Psoas muscle (tissue), 7 donors: ENCODE measurements at regions not wholly inside any gene's neighbourhood (a gene's known extent, or its start where the extent isn't known, plus 50 kb on each side); places are given as distances from the start of the nearest gene placed in this dataset.

Source experiments
- ATAC-seq, 4 donors: fragments of 200-7000 bp; cut with Tn5 transposase; one replicate each; pipeline ENCODE4 v1.9.1; 2020; ENCODE audit warnings: moderate library complexity in 3 of 4, mild to moderate bottlenecking in 2 of 4
- DNase-seq, 2 donors: peaks; one replicate each; pipeline ENCODE4 v3.0.0-alpha.2; 2020
- H3K27ac ChIP-seq: fragments of 200-600 bp; one replicate; pipeline ENCODE4 v1.8.0; 2022
- H3K27me3 ChIP-seq, 3 donors: fragments of 200-600 bp in 1 of 3; one replicate each; pipeline versions ENCODE4 v1.6.1 to v1.8.0; 2013 to 2022; ENCODE audit warnings: low read length in 2 of 3, mild to moderate bottlenecking in 2 of 3, moderate library complexity in 1 of 3; ENCODE audit not compliant: insufficient read depth in 3 of 3
- H3K36me3 ChIP-seq, 2 donors: fragments of 200-600 bp in 1 of 2; one replicate each; pipeline versions ENCODE4 v1.6.1 to v1.8.0; 2013 to 2022; ENCODE audit warnings: low read depth in 1 of 2, mild to moderate bottlenecking in 1 of 2, moderate library complexity in 1 of 2; ENCODE audit not compliant: insufficient read depth in 1 of 2
- H3K4me1 ChIP-seq: fragments of 200-600 bp; one replicate; pipeline ENCODE4 v1.8.0; 2022
- H3K4me3 ChIP-seq: fragments of 200-600 bp; one replicate; pipeline ENCODE4 v1.8.0; 2022; ENCODE audit warnings: mild to moderate bottlenecking
- H3K9me3 ChIP-seq: fragments of 200-600 bp; one replicate; pipeline ENCODE4 v1.8.0; 2022
- WGBS, 3 donors: extraction: QIAGEN DNeasy Blood & Tissue Kit; methylation state at CpG; one replicate each; pipeline versions ENCODE4 v1.1.6 to v1.1.7; 2013; 5-methylcytosine and 5-hydroxymethylcytosine counted together
- intact Hi-C, 2 donors: fragments of 100-400 bp; cut with DNase I; formaldehyde crosslinking; loops; one replicate each; pipeline versions ENCODE4 v1.11.0 to v1.14.2; 2022
- TF ChIP-seq, protein P1 (sequence below): fragments of 200-600 bp; IDR thresholded peaks from one replicate; pipeline ENCODE4 v1.8.0; 2022; ENCODE audit warnings: antibody characterized with exemption
- donor health status: healthy with polysubstance abuse.
- donor health status: DM: no; HTN: no; CAD: no; lungs with moderate emphysema.
- donor health status: Bipolar disorder and iron deficiency.
- donor health status: healthy.
- donor health status: DM: yes; HTN: yes; CAD: no.
- donor health status: DM: no; HTN: no; CAD: no.
- donor health status: DM: yes; HTN: yes; CAD: no.

DNA sequence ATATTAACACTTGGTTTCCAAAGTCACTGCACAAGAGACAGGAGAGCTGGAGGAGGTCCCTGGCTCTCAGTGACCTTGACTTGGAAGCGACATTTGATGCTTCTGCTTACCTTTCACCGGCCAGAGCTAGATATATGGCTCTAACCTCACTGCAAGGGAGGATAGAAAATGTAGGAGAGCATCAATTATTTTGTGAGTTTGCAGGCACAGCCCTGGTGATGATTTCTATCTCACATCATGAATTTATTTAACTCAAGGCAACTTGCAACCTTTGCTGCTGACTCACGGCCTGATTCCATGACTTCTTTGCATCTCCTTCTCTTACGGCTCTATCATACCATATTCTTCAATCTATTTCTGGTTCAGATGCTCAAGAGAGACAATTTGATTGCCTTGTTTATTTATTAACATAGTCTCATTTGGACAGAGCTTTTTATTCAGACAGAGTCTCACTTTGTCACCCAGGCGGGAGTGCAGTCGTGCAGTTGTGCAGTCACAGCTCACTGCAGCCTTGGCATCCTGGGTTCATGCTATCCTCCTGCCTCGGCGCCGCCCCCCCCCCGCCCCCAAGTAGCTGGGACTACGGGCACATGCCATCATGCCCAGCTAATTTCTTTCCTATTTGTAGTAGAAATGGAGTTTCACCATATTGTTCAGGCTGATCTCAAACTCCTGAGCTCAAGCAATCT, 196.0 kb downstream of the REEP3 start:
- TF ChIP-seq, protein P1, sequence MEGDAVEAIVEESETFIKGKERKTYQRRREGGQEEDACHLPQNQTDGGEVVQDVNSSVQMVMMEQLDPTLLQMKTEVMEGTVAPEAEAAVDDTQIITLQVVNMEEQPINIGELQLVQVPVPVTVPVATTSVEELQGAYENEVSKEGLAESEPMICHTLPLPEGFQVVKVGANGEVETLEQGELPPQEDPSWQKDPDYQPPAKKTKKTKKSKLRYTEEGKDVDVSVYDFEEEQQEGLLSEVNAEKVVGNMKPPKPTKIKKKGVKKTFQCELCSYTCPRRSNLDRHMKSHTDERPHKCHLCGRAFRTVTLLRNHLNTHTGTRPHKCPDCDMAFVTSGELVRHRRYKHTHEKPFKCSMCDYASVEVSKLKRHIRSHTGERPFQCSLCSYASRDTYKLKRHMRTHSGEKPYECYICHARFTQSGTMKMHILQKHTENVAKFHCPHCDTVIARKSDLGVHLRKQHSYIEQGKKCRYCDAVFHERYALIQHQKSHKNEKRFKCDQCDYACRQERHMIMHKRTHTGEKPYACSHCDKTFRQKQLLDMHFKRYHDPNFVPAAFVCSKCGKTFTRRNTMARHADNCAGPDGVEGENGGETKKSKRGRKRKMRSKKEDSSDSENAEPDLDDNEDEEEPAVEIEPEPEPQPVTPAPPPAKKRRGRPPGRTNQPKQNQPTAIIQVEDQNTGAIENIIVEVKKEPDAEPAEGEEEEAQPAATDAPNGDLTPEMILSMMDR = no peak
- no peaks in the 10 kb centered on the region for H3K27me3 ChIP-seq
- DNase-seq (no peak), ATAC-seq (no peak)
- intact Hi-C loops = loop anchor here (5.0 to 10.0 kb wide), 4 partner anchors 192 to 550 kb away; partner anchors contain the start of genes REEP3 (in 2 of the 2) and JMJD1C (in 1 of the 2)
- no peaks in the 10 kb centered on the region for H3K36me3 ChIP-seq
- H3K4me3 ChIP-seq = no peak overlapping the region
- 65 to 88% (median 79%) methylated on average over 11 of the region's 11 CpGs for WGBS, 3 donors
- H3K4me1 ChIP-seq = peaks cover 25% of the 10 kb centered on the region
- no peaks in the 10 kb centered on the region for H3K9me3 ChIP-seq
- H3K27ac ChIP-seq = no peak overlapping the region

DNA sequence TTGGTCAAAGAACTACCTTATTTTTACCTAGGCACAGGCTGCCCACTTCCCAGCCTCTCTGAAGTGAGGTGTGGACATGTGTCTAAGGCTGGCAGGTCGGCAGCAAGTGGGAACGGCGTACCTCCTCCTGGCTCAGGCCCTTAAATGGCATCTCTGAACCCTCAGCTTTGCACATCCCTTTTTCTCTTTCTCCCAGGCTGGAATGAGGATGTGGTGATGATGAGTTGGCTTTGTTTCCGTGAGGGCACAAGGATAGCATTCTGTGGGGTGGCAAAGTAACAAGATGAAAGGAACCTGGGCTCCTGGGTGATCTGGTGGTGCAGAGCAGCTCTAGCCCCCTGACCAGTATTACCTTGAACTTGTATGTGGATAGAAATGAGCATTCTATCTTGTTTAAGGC, 196.8 kb downstream of the REEP3 start:
- no peak for ATAC-seq
- intact Hi-C loops = loop anchor here (5.0 to 10.0 kb wide), 4 partner anchors 193 to 551 kb away; partner anchors contain the start of genes REEP3 (in 2 of the 2) and JMJD1C (in 1 of the 2)
- WGBS, 3 donors = 49 to 78% (median 63%) methylated on average over 4 of the region's 4 CpGs

DNA sequence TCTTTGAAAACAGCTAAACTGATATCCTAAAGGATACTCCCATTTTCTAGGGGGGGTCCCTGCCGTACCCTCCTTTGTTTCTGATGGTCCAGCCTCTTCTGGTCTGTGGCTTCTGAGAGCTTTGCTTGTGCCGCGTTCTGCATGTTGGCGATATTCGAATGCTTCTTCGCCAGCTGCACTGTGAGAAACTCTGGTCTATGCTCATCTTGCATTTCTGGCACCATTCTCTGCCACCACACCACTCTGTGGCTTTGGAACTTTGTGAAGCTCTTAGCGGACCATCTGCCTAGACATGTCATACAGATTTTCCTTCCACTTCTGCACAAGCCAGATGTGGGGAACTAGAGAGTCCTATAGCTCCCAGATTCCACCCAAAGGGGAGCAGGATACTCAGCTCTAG, 197.2 kb downstream of the REEP3 start:
- WGBS, 3 donors = 36 to 46% (median 45%) methylated on average over 7 of the region's 7 CpGs
- no peaks in the 10 kb centered on the region for H3K36me3 ChIP-seq
- H3K4me3 ChIP-seq = no peak overlapping the region
- H3K4me1 ChIP-seq = peaks cover 12% of the 10 kb centered on the region
- TF ChIP-seq, protein P1 = no peak
- no peak for DNase-seq
- H3K9me3 ChIP-seq = no peaks in the 10 kb centered on the region
- no peaks in the 10 kb centered on the region for H3K27me3 ChIP-seq
- intact Hi-C loops = loop anchor here (5.0 to 10.0 kb wide), 4 partner anchors 194 to 551 kb away; partner anchors contain the start of genes REEP3 (in 2 of the 2) and JMJD1C (in 1 of the 2)
- peak in 3 of 4 donors; percentile 39 to 77 (median 53) for ATAC-seq
- no peak overlapping the region for H3K27ac ChIP-seq

More for the DNA sequence above, 196.8 kb downstream of the REEP3 start:
- peaks cover 16% of the 10 kb centered on the region for H3K4me1 ChIP-seq
- TF ChIP-seq, protein P1 = no peak
- H3K27ac ChIP-seq = no peak overlapping the region
- no peaks in the 10 kb centered on the region for H3K36me3 ChIP-seq
- no peaks in the 10 kb centered on the region for H3K9me3 ChIP-seq
- no peak overlapping the region for H3K4me3 ChIP-seq
- H3K27me3 ChIP-seq = no peaks in the 10 kb centered on the region
- no peak for DNase-seq

DNA sequence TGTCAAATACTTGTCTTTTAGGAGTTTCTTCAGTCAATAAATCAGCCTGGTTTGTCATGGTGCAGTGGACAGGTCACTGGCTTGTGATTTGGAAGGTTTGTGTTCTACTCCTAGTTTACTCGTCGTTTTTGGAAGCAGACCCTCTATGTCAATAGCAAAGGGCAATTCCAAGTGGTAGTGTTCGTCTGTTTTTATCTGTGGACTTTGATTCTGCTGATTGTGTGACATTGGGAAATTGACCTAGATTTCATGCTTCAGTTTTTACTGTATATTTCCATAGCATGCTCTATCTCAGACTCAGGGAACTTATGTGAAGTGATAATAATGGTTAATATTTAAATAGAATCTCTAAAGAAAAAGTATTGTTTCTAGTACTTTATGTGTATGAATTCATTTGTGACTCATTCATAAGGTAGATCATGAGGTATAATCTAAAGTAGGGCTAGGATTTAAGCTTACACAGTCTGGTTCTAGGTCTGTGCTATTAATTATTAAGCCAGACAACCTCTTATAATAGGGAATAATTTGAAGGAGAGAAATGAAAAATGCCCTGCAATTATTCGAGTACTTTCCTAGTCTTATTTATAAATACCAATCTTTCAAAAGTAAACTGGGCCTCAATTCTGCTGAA, 198.1 kb downstream of the REEP3 start:
- H3K4me1 ChIP-seq = peaks cover 5% of the 10 kb centered on the region
- no peak for ATAC-seq
- TF ChIP-seq, protein P1 = no peak
- intact Hi-C loops = loop anchor here (5.0 to 10.0 kb wide), 4 partner anchors 195 to 552 kb away; partner anchors contain the start of genes REEP3 (in 2 of the 2) and JMJD1C (in 1 of the 2)
- no peaks in the 10 kb centered on the region for H3K27me3 ChIP-seq
- H3K4me3 ChIP-seq = no peak overlapping the region
- H3K27ac ChIP-seq = no peak overlapping the region
- DNase-seq = no peak
- no peaks in the 10 kb centered on the region for H3K9me3 ChIP-seq
- 58 to 73% (median 61%) methylated on average over 4 of the region's 4 CpGs for WGBS, 3 donors
- no peaks in the 10 kb centered on the region for H3K36me3 ChIP-seq
